Transverse colon (tissue), 4 donors: ENCODE measurements at regions not wholly inside any gene's neighbourhood (a gene's known extent, or its start where the extent isn't known, plus 50 kb on each side); places are given as distances from the start of the nearest gene placed in this dataset.

Experiments used
- CTCF ChIP-seq, 5 experiments: fragments of 200-600 bp in 3 of 5; fragments of 450-650 bp in 2 of 5; sonication (generic) in 3 of 5; IDR thresholded peaks; 1 replicate in 2 of 5; 2 replicates in 3 of 5; pipeline ENCODE4 v1.5.1; 2016 to 2017; ENCODE audit warnings: antibody characterized with exemption in 5 of 5, inconsistent platforms in 3 of 5, mild to moderate bottlenecking in 2 of 5, moderate library complexity in 1 of 5
- EP300 ChIP-seq: sonication (generic); formaldehyde crosslinking; IDR thresholded peaks from one replicate; pipeline ENCODE4 v1.6.1; 2017; ENCODE audit warnings: antibody characterized with exemption, low read depth
- POLR2AphosphoS5 ChIP-seq, 3 donors: sonication (generic); formaldehyde crosslinking; IDR thresholded peaks; one replicate each; pipeline ENCODE4 v1.6.1; 2016; ENCODE audit warnings: antibody characterized with exemption in 3 of 3

- TF ChIP-seq CTCF (IDR thresholded peaks at IDR 0.05), result no peak
- no peak for TF ChIP-seq EP300
- TF ChIP-seq POLR2AphosphoS5 (IDR thresholded peaks at IDR 0.05), result peak in 2 of 3 donors; percentile 9 to 21
Measured at GRCh38 chr16:66189951-66190350, 176.5 kb upstream of the CDH5 start.
